ENCODE measurements at regions not wholly inside any gene's neighbourhood (a gene's known extent, or its start where the extent isn't known, plus 50 kb on each side); places are given as distances from the start of the nearest gene placed in this dataset.

GRCh38 chr7:25996006-25996408 is 156.0 kb upstream of the NFE2L3 start:
- no peaks in the 10 kb centered on the region for H3K4me1 ChIP-seq (ENCODE audit: control insufficient read depth, extremely low read depth, insufficient read depth, low read length)
- H3K9ac ChIP-seq (replicated peaks; ENCODE audit: extremely low read depth, insufficient read depth, low read length) = no peak overlapping the region
- no peak overlapping the region for H2AFZ ChIP-seq (ENCODE audit: low read depth, low read length)
- H3K4me3 ChIP-seq (replicated peaks in 1 of 3; ENCODE audit: insufficient read depth in 1 of 3, low read depth in 1 of 3, low read length in 3 of 3) = no peak overlapping the region
- no peaks in the 10 kb centered on the region for H3K9me1 ChIP-seq (replicated peaks; ENCODE audit: control insufficient read depth, extremely low read depth, insufficient read depth, low read length)
- no peak overlapping the region for H3K4me2 ChIP-seq (ENCODE audit: insufficient read depth, low read length)
- ChIA-PET POLR2A (no interaction called here), CTCF (interaction anchor here (0.5 to 1.6 kb wide), 2 partner anchors 8 to 11 kb away, joined by 3 to 4 read pairs; no protein-coding TSS in a partner anchor)
- no peak overlapping the region for H3K27ac ChIP-seq (ENCODE audit: insufficient read depth, low read depth, low read length)
- no peaks in the 10 kb centered on the region for H3K27me3 ChIP-seq (ENCODE audit: control insufficient read depth in 2 of 2, insufficient read depth in 2 of 2, low read length in 2 of 2)
- DNase-seq (ENCODE audit: low read depth, low spot score) = no peak
- FAIRE-seq = no peak
- no peaks in the 10 kb centered on the region for H3K36me3 ChIP-seq (ENCODE audit: control insufficient read depth in 2 of 2, extremely low read depth in 1 of 2, insufficient read depth in 2 of 2, low read length in 2 of 2)
- TF ChIP-seq FOS (IDR thresholded peaks at IDR 0.05; ENCODE audit: borderline replicate concordance, insufficient read depth, low read length) (no peak), CTCF (IDR thresholded peaks at IDR 0.05; ENCODE audit: extremely low read depth in 1 of 2, insufficient read depth in 1 of 2, low read depth in 1 of 2, low read length in 2 of 2) (no peak), EZH2 (IDR thresholded peaks at IDR 0.05; ENCODE audit: borderline replicate concordance, low read depth, low read length, severe bottlenecking) (no peak)
- no peaks in the 10 kb centered on the region for H3K9me3 ChIP-seq (replicated peaks; ENCODE audit: control insufficient read depth, insufficient read depth, low read length)
- no TSS peak for BruUV-seq (replicated peaks)
- no peaks in the 10 kb centered on the region for H3K79me2 ChIP-seq (ENCODE audit: control insufficient read depth, insufficient read depth, low read length)
- dilution Hi-C loops (cut with MboI; ENCODE audit: extremely low pct_ligation_motif_present, low sequenced_read_pairs) = no loop called here
- H4K20me1 ChIP-seq (replicated peaks; ENCODE audit: control insufficient read depth, extremely low read depth, insufficient read depth, low read length) = no peaks in the 10 kb centered on the region
- intact Hi-C loops (cut with micrococcal nuclease) = loop anchor here (5.0 kb wide), 1 partner anchor 66 kb away; no protein-coding TSS in a partner anchor

- H3K27ac ChIP-seq (ENCODE audit: insufficient read depth, low read depth, low read length) = no peak overlapping the region
- no peaks in the 10 kb centered on the region for H3K4me1 ChIP-seq (ENCODE audit: control insufficient read depth, extremely low read depth, insufficient read depth, low read length)
- H2AFZ ChIP-seq (ENCODE audit: low read depth, low read length) = no peak overlapping the region
- no peaks in the 10 kb centered on the region for H3K79me2 ChIP-seq (ENCODE audit: control insufficient read depth, insufficient read depth, low read length)
- no peaks in the 10 kb centered on the region for H3K36me3 ChIP-seq (ENCODE audit: control insufficient read depth in 2 of 2, extremely low read depth in 1 of 2, insufficient read depth in 2 of 2, low read length in 2 of 2)
- ChIA-PET POLR2A (interaction anchor here (0.7 kb wide), 1 partner anchor 1882 kb away, joined by 3 read pairs; no protein-coding TSS in a partner anchor), CTCF (interaction anchor here (0.8 kb wide), 1 partner anchor 10 kb away, joined by 3 read pairs; no protein-coding TSS in a partner anchor)
- FAIRE-seq (no peak), DNase-seq (ENCODE audit: low read depth, low spot score) (no peak)
- H3K9me1 ChIP-seq (replicated peaks; ENCODE audit: control insufficient read depth, extremely low read depth, insufficient read depth, low read length) = no peaks in the 10 kb centered on the region
- intact Hi-C loops (cut with micrococcal nuclease) = loop anchor here (5.0 kb wide), 1 partner anchor 64 kb away; no protein-coding TSS in a partner anchor
- no TSS peak for BruUV-seq (replicated peaks)
- no peaks in the 10 kb centered on the region for H4K20me1 ChIP-seq (replicated peaks; ENCODE audit: control insufficient read depth, extremely low read depth, insufficient read depth, low read length)
- dilution Hi-C loops (cut with MboI; ENCODE audit: extremely low pct_ligation_motif_present, low sequenced_read_pairs) = no loop called here
- H3K9me3 ChIP-seq (replicated peaks; ENCODE audit: control insufficient read depth, insufficient read depth, low read length) = no peaks in the 10 kb centered on the region
- H3K4me3 ChIP-seq (replicated peaks in 1 of 3; ENCODE audit: insufficient read depth in 1 of 3, low read depth in 1 of 3, low read length in 3 of 3) = no peak overlapping the region
- H3K27me3 ChIP-seq (ENCODE audit: control insufficient read depth in 2 of 2, insufficient read depth in 2 of 2, low read length in 2 of 2) = no peaks in the 10 kb centered on the region
- H3K4me2 ChIP-seq (ENCODE audit: insufficient read depth, low read length) = no peak overlapping the region
- H3K9ac ChIP-seq (replicated peaks; ENCODE audit: extremely low read depth, insufficient read depth, low read length) = no peak overlapping the region
- TF ChIP-seq EZH2 (IDR thresholded peaks at IDR 0.05; ENCODE audit: borderline replicate concordance, low read depth, low read length, severe bottlenecking) = no peak
These were observed 153.5 kb upstream of the NFE2L3 start for GRCh38 chr7:25998499-25998898.
